Liver (tissue), 8 donors: ENCODE measurements at regions not wholly inside any gene's neighbourhood (a gene's known extent, or its start where the extent isn't known, plus 50 kb on each side); places are given as distances from the start of the nearest gene placed in this dataset.
"Not testable (repeated sequence)": the region's sequence is repeated elsewhere in the genome, so short reads cannot be mapped to it uniquely, and the experiment has no call there.

Experiments
- DNase-seq: peaks from one replicate; pipeline ENCODE4 v3.0.0-alpha.2; 2017; ENCODE audit warnings: low spot score
- H3K27ac ChIP-seq, 2 donors: one replicate each; pipeline ENCODE4 v1.7.0; 2013; ENCODE audit warnings: inconsistent platforms in 2 of 2, low read length in 2 of 2, control low read depth in 1 of 2, low read depth in 1 of 2, mild to moderate bottlenecking in 1 of 2
- H3K27me3 ChIP-seq, 4 donors: one replicate each; pipeline versions ENCODE4 v1.6.1 to v1.7.0; 2013; ENCODE audit warnings: low read length in 3 of 4, inconsistent platforms in 1 of 4, mild to moderate bottlenecking in 1 of 4, moderate library complexity in 1 of 4; ENCODE audit not compliant: control insufficient read depth in 4 of 4, insufficient read depth in 4 of 4
- H3K36me3 ChIP-seq, 4 donors: one replicate each; pipeline versions ENCODE4 v1.6.1 to v1.7.0; 2013; ENCODE audit warnings: low read length in 3 of 4, mild to moderate bottlenecking in 3 of 4, low read depth in 1 of 4, moderate library complexity in 1 of 4; ENCODE audit not compliant: control insufficient read depth in 4 of 4, insufficient read depth in 3 of 4
- H3K4me1 ChIP-seq, 4 donors: one replicate each; pipeline versions ENCODE4 v1.6.1 to v1.7.0; 2013; ENCODE audit warnings: low read length in 3 of 4, mild to moderate bottlenecking in 3 of 4, moderate library complexity in 1 of 4; ENCODE audit not compliant: control insufficient read depth in 4 of 4, insufficient read depth in 4 of 4
- H3K4me3 ChIP-seq, 3 donors: one replicate each; pipeline versions ENCODE4 v1.6.1 to v1.7.0; 2013; ENCODE audit warnings: low read length in 3 of 3, control low read depth in 1 of 3, low read depth in 1 of 3, mild to moderate bottlenecking in 1 of 3
- H3K9ac ChIP-seq, 2 donors: one replicate each; pipeline ENCODE4 v1.7.0; 2013; ENCODE audit warnings: low read length in 2 of 2, mild to moderate bottlenecking in 2 of 2, moderate library complexity in 2 of 2, control low read depth in 1 of 2, low read depth in 1 of 2
- H3K9me3 ChIP-seq, 4 donors: one replicate each; pipeline versions ENCODE4 v1.6.1 to v1.7.0; 2013; ENCODE audit warnings: low read length in 3 of 4; ENCODE audit not compliant: control insufficient read depth in 4 of 4
- CTCF ChIP-seq: fragments of 150-350 bp; IDR thresholded peaks from 2 replicates; pipeline ENCODE4 v1.5.1; 2017; ENCODE audit warnings: improper control_type of control experiment, low read depth, low read length; ENCODE audit not compliant: missing input control
- FOXA1 ChIP-seq: IDR thresholded peaks from 2 replicates; pipeline ENCODE4 v1.6.1; 2016; ENCODE audit warnings: antibody characterized with exemption
- GABPA ChIP-seq, 2 donors: IDR thresholded peaks in 1 of 2; conservative IDR thresholded peaks in 1 of 2; 2 replicates each; pipeline ENCODE4 v1.6.1; 2016; ENCODE audit warnings: antibody characterized with exemption in 2 of 2, mild to moderate bottlenecking in 1 of 2, moderate library complexity in 1 of 2
- HNF4A ChIP-seq, 2 donors: conservative IDR thresholded peaks; 2 replicates each; pipeline ENCODE4 v1.6.1; 2016; ENCODE audit warnings: antibody characterized with exemption in 2 of 2, mild to moderate bottlenecking in 2 of 2
- JUND ChIP-seq, 2 donors: IDR thresholded peaks; 2 replicates each; pipeline ENCODE4 v1.6.1; 2016; ENCODE audit warnings: antibody characterized with exemption in 2 of 2
- MAX ChIP-seq: IDR thresholded peaks from 2 replicates; pipeline ENCODE4 v1.6.1; 2016; ENCODE audit warnings: antibody characterized with exemption
- RXRA ChIP-seq, 2 donors: IDR thresholded peaks; 2 replicates each; pipeline ENCODE4 v1.6.1; 2017 to 2018; ENCODE audit warnings: antibody characterized with exemption in 2 of 2, mild to moderate bottlenecking in 1 of 2
- ZBTB33 ChIP-seq: IDR thresholded peaks from 2 replicates; pipeline ENCODE4 v1.6.1; 2016; ENCODE audit warnings: antibody characterized with exemption
- WGBS: extraction: QIAGEN DNeasy Blood & Tissue Kit; methylation state at CpG from one replicate; pipeline ENCODE4 v1.1.7; 2013; 5-methylcytosine and 5-hydroxymethylcytosine counted together
- donor health status: healthy.
- donor health status: healthy.
- donor health status: healthy.
- donor health status: healthy.
- donor health status: healthy.

- not testable (repeated sequence) for H3K36me3 ChIP-seq, DNase-seq, H3K4me1 ChIP-seq, H3K27me3 ChIP-seq, H3K27ac ChIP-seq, H3K9ac ChIP-seq, H3K4me3 ChIP-seq, H3K9me3 ChIP-seq
Measured at GRCh38 chr4:49218931-49219330, 232.9 kb downstream of the CWH43 start.

GRCh38 chr4:49219489-49220225, 233.6 kb downstream of the CWH43 start:
- H3K4me3 ChIP-seq, DNase-seq, H3K9me3 ChIP-seq, H3K27me3 ChIP-seq, H3K4me1 ChIP-seq, H3K27ac ChIP-seq, H3K9ac ChIP-seq, H3K36me3 ChIP-seq: not testable (repeated sequence)
- WGBS: 39% methylated on average over 4 of the region's 4 CpGs

GRCh38 chr4:49221209-49221608, 235.1 kb downstream of the CWH43 start:
- WGBS: 36% methylated on average over 4 of the region's 4 CpGs
- DNase-seq: no peak
- H3K4me1 ChIP-seq: no peaks in the 10 kb centered on the region
- H3K9ac ChIP-seq: no peak overlapping the region
- H3K4me3 ChIP-seq: no peak overlapping the region
- H3K27ac ChIP-seq: no peak overlapping the region
- TF ChIP-seq RXRA (IDR thresholded peaks at IDR 0.05) (no peak), JUND (IDR thresholded peaks at IDR 0.05) (no peak), MAX (no peak), HNF4A (conservative IDR thresholded peaks at IDR 0.05) (no peak), FOXA1 (no peak), ZBTB33 (no peak), CTCF (no peak), GABPA (IDR thresholded peaks at IDR 0.05 in 1 of 2, conservative IDR thresholded peaks at IDR 0.05 in 1 of 2) (no peak)
- no peaks in the 10 kb centered on the region for H3K9me3 ChIP-seq
- no peaks in the 10 kb centered on the region for H3K36me3 ChIP-seq
- H3K27me3 ChIP-seq: no peaks in the 10 kb centered on the region

- H3K36me3 ChIP-seq, H3K27ac ChIP-seq, H3K4me3 ChIP-seq, H3K9me3 ChIP-seq, H3K27me3 ChIP-seq, H3K9ac ChIP-seq, H3K4me1 ChIP-seq, DNase-seq: not testable (repeated sequence)
- 47% methylated on average over 1 of the region's 1 CpG for WGBS
Measured at GRCh38 chr4:49222810-49223209, 236.7 kb downstream of the CWH43 start.

- not testable (repeated sequence) for H3K36me3 ChIP-seq, H3K9ac ChIP-seq, H3K27me3 ChIP-seq, H3K27ac ChIP-seq, H3K9me3 ChIP-seq, H3K4me3 ChIP-seq, DNase-seq, H3K4me1 ChIP-seq
- WGBS: 57% methylated on average over 6 of the region's 6 CpGs
Measured at GRCh38 chr4:49226216-49226866, 240.3 kb downstream of the CWH43 start.

GRCh38 chr4:49227941-49228340, 241.9 kb downstream of the CWH43 start:
- H3K4me3 ChIP-seq, H3K27me3 ChIP-seq, H3K27ac ChIP-seq, H3K4me1 ChIP-seq, H3K36me3 ChIP-seq, DNase-seq, H3K9ac ChIP-seq, H3K9me3 ChIP-seq: not testable (repeated sequence)
- WGBS: 87% methylated on average over 1 of the region's 1 CpG
